ENCODE measurements at regions not wholly inside any gene's neighbourhood (a gene's known extent, or its start where the extent isn't known, plus 50 kb on each side); places are given as distances from the start of the nearest gene placed in this dataset.
"Not testable (repeated sequence)": the region's sequence is repeated elsewhere in the genome, so short reads cannot be mapped to it uniquely, and the experiment has no call there.

DNA sequence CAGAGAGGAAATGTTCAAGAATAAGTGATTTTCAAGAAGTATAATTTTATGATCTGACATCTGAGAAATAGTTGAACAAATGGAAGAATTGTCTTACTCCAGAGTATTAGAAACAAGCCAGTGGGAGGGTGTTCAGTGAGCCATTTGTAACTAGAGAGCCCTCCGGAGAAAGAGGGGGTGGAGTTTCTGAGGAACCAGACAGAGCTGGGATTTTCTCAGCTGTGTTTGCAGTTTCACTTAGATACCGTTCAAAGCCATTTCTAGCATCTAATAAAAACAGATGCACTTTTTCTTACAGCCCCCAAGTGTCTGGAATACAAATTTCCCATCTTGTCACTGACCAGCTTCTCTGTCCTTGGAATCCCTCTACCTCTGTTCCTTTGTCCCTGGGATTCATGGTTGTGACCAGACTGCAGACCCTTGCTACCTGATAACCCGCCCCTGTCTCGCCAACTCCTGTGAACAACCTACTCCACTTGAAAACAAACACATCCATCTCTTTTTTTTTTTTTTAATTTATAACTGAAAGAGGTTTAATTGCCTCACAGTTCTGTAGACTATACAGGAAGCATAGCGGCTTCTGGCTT, 132.8 kb upstream of the KLF3 start:
- Histone ChIP-seq H3K4me3 (ENCODE audit: low read length) (no peak overlapping the region), H3K9me3 (ENCODE audit: low read depth, low read length) (no peaks in the 10 kb centered on the region), H3K27me3 (ENCODE audit: insufficient read depth, low read length) (no peaks in the 10 kb centered on the region), H3K4me1 (ENCODE audit: insufficient read depth, low read length) (peaks cover 54% of the 10 kb centered on the region)

DNA sequence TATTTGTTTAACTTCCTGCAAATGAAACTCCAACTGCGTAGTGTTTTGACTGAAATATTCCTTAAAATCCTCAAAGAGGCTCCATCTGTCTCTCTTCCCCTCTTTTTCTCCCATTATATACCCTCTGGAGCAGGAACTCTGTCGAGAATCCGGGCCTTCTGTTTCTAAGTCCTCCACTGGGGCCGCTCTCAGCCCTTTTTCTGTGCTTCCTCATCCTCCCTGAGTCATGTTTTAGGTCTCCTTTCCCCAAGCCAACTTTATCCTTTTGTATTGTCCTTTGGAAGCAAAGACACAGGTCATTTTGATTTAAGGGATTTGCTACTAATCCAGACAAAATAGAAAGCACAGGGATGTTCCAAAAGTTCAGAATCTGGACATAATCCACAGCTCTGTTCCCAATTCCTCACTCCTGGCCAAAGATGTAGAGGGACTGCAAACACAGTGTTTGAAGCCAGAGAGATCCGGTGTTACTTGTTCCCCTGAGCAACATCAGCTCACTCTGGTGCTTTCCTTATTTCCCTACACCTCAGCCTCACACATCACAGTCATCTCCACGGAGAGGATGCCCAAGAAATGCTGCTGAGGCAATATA, 131.0 kb upstream of the KLF3 start:
- H3K4me3 ChIP-seq (ENCODE audit: low read length) = no peak overlapping the region
- H3K9me3 ChIP-seq (ENCODE audit: low read depth, low read length) = no peaks in the 10 kb centered on the region
- peaks cover 47% of the 10 kb centered on the region for H3K4me1 ChIP-seq (ENCODE audit: insufficient read depth, low read length)
- no peaks in the 10 kb centered on the region for H3K27me3 ChIP-seq (ENCODE audit: insufficient read depth, low read length)

DNA sequence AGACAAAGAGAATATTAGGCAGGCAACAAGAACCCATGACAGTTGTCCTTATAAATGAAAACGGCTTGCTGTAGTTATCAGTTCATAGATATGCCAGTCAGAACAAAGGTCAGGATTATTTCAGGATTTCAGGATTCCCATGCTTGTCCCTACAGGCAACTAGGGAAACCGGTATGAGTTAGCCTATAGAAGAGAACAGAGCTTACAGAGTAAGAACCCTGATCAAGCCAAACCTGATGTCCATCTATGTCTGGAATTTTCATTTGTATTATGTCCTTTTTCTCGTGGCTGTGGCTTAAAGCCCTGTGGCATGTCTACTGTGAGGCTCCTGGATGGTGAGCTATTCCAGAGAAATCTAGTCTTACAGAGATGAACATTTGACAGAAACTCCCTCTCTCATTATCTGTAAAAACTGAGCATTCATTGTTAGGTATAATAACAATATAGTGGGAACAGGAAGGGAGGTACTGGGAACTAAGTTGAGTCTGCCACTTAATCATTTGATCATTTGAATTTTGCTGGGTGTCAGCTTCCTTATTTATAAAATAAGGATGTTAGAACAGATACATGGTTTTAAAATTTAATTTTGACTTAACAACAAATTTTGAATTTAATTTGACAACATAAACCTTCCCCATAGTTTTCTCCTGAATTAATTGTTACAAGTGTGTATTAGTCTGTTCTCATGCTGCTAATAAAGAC, 129.5 kb upstream of the KLF3 start:
- H3K27me3 ChIP-seq (ENCODE audit: insufficient read depth, low read length) = no peaks in the 10 kb centered on the region
- H3K4me1 ChIP-seq (ENCODE audit: insufficient read depth, low read length) = peaks cover 35% of the 10 kb centered on the region
- H3K9me3 ChIP-seq (ENCODE audit: low read depth, low read length) = no peaks in the 10 kb centered on the region
- no peak overlapping the region for H3K4me3 ChIP-seq (ENCODE audit: low read length)

DNA sequence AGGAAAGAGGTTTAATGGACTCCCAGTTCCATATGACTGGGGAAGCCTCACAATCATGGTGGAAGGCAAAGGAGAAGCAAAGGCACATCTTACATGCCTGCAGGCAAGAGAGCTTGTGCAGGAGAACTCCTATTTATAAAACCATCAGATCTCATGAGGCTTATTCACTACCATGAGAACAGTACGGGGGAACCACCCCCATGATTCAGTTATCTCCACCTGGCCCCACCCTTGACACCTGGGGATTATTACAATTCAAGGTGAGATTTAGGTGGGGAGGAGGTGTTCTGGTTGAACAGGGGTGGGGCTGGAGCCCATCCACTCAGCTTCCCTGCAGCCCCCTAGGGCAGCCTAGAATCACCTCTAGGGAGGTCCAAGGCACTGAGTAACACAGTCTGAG, 128.9 kb upstream of the KLF3 start:
- peaks cover 29% of the 10 kb centered on the region for H3K4me1 ChIP-seq (ENCODE audit: insufficient read depth, low read length)
- H3K9me3 ChIP-seq (ENCODE audit: low read depth, low read length); H3K27me3 ChIP-seq (ENCODE audit: insufficient read depth, low read length); H3K4me3 ChIP-seq (ENCODE audit: low read length): not testable (repeated sequence)

DNA sequence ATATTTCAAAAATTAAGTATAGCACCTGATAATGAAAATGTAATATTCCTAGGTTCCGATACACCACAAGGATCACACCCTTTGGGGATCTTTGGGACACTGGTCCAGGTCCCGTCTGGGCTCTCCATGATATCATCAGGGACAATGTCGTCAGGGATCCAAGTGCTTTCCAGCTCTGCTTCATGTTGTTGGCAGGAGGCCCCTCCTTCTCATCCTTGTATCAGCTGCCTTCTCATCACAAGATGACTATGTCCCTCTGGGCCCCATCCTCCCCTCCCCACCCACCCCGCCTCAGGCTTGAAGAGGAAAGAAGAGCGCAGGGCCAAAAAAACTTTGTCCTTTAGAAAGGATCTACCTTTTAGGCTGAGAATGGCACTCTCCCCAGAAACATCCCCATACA, 128.3 kb upstream of the KLF3 start:
- Histone ChIP-seq H3K4me1 (ENCODE audit: insufficient read depth, low read length) (peaks cover 25% of the 10 kb centered on the region), H3K4me3 (ENCODE audit: low read length) (no peak overlapping the region), H3K27me3 (ENCODE audit: insufficient read depth, low read length) (no peaks in the 10 kb centered on the region), H3K9me3 (ENCODE audit: low read depth, low read length) (no peaks in the 10 kb centered on the region)

DNA sequence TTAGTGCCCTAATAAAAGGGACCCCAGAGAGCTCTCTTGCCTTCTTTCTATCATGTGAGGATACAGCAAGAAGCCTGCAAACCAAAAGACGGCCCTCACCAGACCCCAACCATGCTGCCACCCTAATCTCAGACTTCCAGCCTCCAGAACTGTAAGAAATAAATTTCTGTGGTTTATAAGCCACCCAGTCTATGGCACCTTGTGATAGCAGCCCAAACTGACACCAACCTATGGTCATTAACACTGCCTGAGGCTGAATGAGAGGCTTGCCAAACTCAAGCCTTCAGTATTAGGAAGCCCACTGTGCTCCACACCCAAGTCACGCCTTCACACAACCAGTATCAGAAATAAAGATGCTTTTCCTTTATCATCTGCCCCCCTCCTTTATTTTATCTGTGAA, 127.3 kb upstream of the KLF3 start:
- Histone ChIP-seq H3K9me3 (ENCODE audit: low read depth, low read length) (no peaks in the 10 kb centered on the region), H3K4me1 (ENCODE audit: insufficient read depth, low read length) (peaks cover 16% of the 10 kb centered on the region), H3K4me3 (ENCODE audit: low read length) (no peak overlapping the region), H3K27me3 (ENCODE audit: insufficient read depth, low read length) (no peaks in the 10 kb centered on the region)

DNA sequence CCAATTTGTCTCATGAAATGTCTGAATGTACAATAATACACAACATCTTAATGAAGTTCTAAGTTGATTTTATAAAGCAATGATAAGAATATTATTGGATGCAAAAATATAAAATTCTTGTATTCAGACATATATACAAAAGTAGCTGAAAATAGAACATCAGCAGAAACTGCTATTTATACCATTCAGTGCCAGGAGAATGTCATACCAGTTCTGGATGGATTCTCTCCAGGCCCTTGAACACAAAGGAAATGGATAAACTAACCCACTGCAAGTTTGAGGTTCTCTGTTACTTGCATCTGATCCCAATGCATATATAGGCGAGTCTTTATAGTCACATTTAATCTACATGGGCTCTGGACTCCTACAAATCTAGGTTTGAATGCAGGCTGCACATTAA, 126.3 kb upstream of the KLF3 start:
- H3K9me3 ChIP-seq (ENCODE audit: low read depth, low read length) = no peaks in the 10 kb centered on the region
- H3K27me3 ChIP-seq (ENCODE audit: insufficient read depth, low read length) = no peaks in the 10 kb centered on the region
- H3K4me1 ChIP-seq (ENCODE audit: insufficient read depth, low read length) = peaks cover 16% of the 10 kb centered on the region
- H3K4me3 ChIP-seq (ENCODE audit: low read length) = no peak overlapping the region

DNA sequence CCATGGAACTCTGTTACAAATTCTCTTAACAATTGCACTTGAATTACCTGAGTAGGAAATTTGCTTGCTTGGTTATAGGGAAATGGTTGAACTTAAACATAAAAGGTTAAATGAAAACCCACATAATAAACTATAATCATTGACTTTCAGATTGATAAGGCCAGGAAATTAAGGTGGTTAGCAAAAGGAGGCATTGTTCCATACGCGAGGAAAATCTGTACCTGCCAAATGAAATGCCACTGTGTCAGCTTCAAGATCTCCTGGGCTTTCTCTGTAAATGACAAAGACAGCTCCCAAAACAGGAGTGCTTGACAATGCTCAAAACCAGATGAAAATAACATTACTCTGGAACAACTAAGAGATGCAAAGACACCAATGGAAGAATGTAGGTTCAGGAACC, 125.5 kb upstream of the KLF3 start:
- Histone ChIP-seq H3K9me3 (ENCODE audit: low read depth, low read length) (no peaks in the 10 kb centered on the region), H3K4me3 (ENCODE audit: low read length) (no peak overlapping the region), H3K4me1 (ENCODE audit: insufficient read depth, low read length) (peaks cover 10% of the 10 kb centered on the region), H3K27me3 (ENCODE audit: insufficient read depth, low read length) (no peaks in the 10 kb centered on the region)

DNA sequence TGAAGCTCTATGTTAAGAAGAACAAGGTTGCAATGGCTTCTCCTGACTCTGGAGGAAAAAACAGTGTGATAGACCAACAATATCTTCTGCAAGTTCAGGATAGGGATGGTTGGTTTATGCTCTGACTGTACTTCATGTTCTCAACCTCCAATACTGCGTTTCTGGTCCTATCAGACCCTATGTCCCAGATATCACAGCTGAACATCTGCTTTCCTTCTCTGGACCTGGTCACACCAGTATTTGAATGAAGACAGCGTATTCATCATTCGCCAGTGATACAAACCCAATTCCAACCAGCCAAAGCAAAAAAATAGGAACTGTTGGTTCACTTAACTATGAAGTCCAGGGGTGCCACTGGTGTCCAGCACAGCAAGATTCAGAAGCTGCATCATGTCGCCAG, 124.5 kb upstream of the KLF3 start:
- no peaks in the 10 kb centered on the region for H3K27me3 ChIP-seq (ENCODE audit: insufficient read depth, low read length)
- no peak overlapping the region for H3K4me3 ChIP-seq (ENCODE audit: low read length)
- H3K4me1 ChIP-seq (ENCODE audit: insufficient read depth, low read length) = peaks cover 8% of the 10 kb centered on the region
- H3K9me3 ChIP-seq (ENCODE audit: low read depth, low read length) = no peaks in the 10 kb centered on the region

DNA sequence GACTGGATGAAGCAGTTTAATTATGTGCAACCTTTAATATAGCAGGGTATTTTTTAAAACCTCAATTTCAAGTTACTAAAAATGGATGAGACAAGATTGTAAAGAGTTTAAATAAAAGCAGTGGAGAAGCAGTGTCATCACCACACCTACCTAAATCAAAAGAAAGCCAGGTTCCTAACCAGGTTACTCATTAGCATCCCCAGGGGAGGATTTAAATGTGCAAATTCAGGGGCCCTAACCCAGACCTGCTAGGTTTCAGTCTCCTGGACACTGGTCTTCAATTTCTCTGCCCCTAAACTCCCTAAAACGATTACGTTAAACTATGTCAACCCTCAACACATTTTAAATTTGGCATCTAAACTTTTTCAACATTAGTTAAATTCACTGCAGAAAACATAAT, 116.9 kb upstream of the KLF3 start:
- H3K4me1 ChIP-seq (ENCODE audit: insufficient read depth, low read length) = no peaks in the 10 kb centered on the region
- no peaks in the 10 kb centered on the region for H3K9me3 ChIP-seq (ENCODE audit: low read depth, low read length)
- no peaks in the 10 kb centered on the region for H3K27me3 ChIP-seq (ENCODE audit: insufficient read depth, low read length)
- H3K4me3 ChIP-seq (ENCODE audit: low read length) = no peak overlapping the region

DNA sequence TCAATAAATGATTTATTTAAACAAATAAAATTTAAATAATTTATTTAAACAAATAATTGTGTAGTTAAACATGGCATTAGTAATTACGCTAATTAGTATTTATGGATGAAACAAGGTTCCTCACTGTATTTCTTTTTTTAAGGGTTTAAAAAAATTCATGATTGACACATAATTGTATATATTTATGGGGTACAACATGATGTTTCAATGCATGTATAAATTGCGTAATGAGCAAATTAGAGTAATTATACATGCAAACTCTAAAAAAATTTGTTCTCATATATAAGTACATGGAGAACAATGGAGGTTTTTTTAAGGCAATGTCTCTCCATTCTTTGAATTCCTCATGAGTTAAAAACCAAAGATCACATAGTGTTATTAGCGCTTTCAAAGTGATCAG, 115.7 kb upstream of the KLF3 start:
- no peaks in the 10 kb centered on the region for H3K4me1 ChIP-seq (ENCODE audit: insufficient read depth, low read length)
- H3K9me3 ChIP-seq (ENCODE audit: low read depth, low read length) = no peaks in the 10 kb centered on the region
- H3K27me3 ChIP-seq (ENCODE audit: insufficient read depth, low read length) = no peaks in the 10 kb centered on the region
- H3K4me3 ChIP-seq (ENCODE audit: low read length) = no peak overlapping the region

DNA sequence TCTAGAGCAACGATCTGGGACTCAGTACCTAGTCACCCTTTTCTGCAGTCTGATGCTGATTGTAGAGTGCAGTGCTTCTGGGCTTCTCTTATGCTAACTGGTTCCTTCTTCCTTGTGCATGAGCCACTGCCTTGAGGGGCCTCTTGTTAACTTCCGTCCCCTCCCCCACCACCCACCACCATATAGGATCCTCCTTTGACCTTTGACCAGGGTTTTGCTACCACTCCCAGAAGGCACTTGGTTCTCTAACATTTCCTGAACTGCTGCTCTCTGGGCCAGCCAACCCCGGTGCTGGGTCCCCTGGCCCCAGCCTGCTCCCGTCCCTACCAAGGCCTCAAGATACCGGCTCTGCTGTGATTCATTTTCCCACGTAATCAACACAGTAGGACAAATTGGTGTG, 104.6 kb upstream of the KLF3 start:
- Histone ChIP-seq H3K27me3 (ENCODE audit: insufficient read depth, low read length) (no peaks in the 10 kb centered on the region), H3K9me3 (ENCODE audit: low read depth, low read length) (no peaks in the 10 kb centered on the region), H3K4me3 (ENCODE audit: low read length) (no peak overlapping the region), H3K4me1 (ENCODE audit: insufficient read depth, low read length) (peaks cover 16% of the 10 kb centered on the region)

DNA sequence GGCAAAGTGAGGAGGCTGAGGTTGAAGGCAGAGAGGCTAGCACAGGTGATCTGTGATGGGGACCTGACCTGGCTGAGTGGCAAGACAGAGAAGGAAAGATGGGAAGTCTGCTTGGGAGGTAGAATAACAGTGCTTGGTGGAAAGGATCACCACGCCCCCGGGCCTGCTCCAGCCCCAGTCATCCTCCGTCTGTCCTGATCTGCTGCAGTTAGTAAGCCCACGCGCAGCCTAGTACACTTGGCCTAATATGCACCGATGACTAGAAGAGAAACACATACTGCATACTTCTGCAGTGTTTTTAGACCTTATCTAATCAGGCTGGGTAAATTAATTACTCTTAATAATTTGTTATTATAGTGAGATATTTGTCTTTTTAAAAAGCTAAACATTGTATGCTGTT, 103.7 kb upstream of the KLF3 start:
- peaks cover 16% of the 10 kb centered on the region for H3K4me1 ChIP-seq (ENCODE audit: insufficient read depth, low read length)
- H3K4me3 ChIP-seq (ENCODE audit: low read length) = no peak overlapping the region
- H3K9me3 ChIP-seq (ENCODE audit: low read depth, low read length) = no peaks in the 10 kb centered on the region
- no peaks in the 10 kb centered on the region for H3K27me3 ChIP-seq (ENCODE audit: insufficient read depth, low read length)

DNA sequence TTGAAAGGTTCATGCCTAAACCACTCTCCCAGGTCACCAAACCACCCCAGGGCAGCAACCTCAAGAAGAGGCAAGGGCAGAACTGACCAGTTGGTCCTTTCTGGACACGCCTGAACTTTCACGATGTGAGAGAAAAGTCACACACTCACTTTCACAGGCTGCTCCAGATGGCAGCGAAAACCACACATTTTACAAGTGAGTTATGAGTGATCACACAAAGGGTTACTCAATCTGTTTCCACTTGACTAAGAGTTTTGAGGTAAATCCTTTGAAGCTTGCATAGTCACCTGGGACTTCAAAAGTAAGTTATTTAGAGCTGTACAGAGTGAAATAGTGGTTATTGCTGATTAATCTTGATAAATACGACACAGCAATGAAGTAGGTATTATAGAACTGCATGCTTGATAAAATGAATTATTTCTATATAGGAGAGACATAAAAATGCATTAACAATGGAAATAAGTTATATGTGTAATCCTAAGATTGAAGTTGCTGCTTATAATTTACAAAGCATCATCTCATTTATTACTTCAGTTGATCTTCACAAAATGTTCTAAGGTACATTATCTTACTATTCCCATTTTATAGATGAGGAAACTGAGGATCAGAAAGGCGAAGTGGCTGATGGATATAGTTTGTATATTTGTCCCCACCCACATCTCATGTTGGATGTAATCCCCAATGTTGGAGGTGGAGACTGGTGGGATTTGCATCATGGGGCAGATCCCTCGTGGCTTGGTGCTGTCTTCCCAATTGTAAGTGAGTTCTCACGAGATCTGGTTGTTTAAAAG, 103.0 kb upstream of the KLF3 start:
- H3K27me3 ChIP-seq (ENCODE audit: insufficient read depth, low read length) = no peaks in the 10 kb centered on the region
- no peak overlapping the region for H3K4me3 ChIP-seq (ENCODE audit: low read length)
- H3K9me3 ChIP-seq (ENCODE audit: low read depth, low read length) = no peaks in the 10 kb centered on the region
- peaks cover 16% of the 10 kb centered on the region for H3K4me1 ChIP-seq (ENCODE audit: insufficient read depth, low read length)

DNA sequence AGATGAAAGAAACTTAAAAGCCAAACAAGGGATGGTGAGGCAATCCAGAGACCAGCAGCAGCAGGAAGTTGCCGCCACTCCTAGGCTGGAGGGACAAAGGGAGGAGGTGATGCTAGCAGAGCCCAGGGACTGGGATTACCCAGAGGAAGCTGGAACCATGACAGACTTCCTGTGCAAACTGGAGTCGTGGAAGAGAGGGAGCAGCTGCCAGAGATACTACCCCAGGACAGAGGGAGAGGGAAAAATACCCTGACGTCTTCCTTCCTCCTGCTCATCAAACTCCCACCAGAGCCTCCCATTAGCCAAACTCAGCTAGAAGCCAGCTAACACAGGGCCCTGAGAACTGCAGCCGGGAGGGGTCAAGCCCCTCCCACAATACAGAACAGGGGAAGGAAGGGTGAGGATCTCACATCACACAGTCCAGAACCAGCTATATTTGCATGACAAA, 101.2 kb upstream of the KLF3 start:
- Histone ChIP-seq H3K4me1 (ENCODE audit: insufficient read depth, low read length) (peaks cover 16% of the 10 kb centered on the region), H3K4me3 (ENCODE audit: low read length) (no peak overlapping the region), H3K27me3 (ENCODE audit: insufficient read depth, low read length) (no peaks in the 10 kb centered on the region), H3K9me3 (ENCODE audit: low read depth, low read length) (no peaks in the 10 kb centered on the region)
